HFF-Myc (cell line): ENCODE measurements at regions not wholly inside any gene's neighbourhood (a gene's known extent, or its start where the extent isn't known, plus 50 kb on each side); places are given as distances from the start of the nearest gene placed in this dataset.

Source experiments
- DNase-seq: peaks from one replicate; pipeline ENCODE4 v3.0.0-alpha.2; 2011; ENCODE audit warnings: low read depth; ENCODE audit errors: extremely low read depth
- H3K4me3 ChIP-seq: replicated peaks from 2 replicates; pipeline ENCODE4 v1.5.1; 2011; ENCODE audit warnings: low read depth, mild to moderate bottlenecking, control low read depth, low read length
- CTCF ChIP-seq: IDR thresholded peaks from 2 replicates; pipeline ENCODE4 v1.5.1; 2012; ENCODE audit warnings: mild to moderate bottlenecking, low read depth, low read length, control low read depth; ENCODE audit errors: missing control alignments

GRCh38 chr11:96755752-96756151 is 365.9 kb downstream of the JRKL start:
- TF ChIP-seq CTCF = no peak
- H3K4me3 ChIP-seq = no peak overlapping the region
- DNase-seq = no peak

GRCh38 chr11:96758957-96759356 is 369.1 kb downstream of the JRKL start:
- DNase-seq = no peak
- H3K4me3 ChIP-seq = no peak overlapping the region
- TF ChIP-seq CTCF = no peak

- no peak overlapping the region for H3K4me3 ChIP-seq
- no peak for TF ChIP-seq CTCF
- no peak for DNase-seq
These were observed 370.5 kb downstream of the JRKL start for GRCh38 chr11:96760306-96760705.

GRCh38 chr11:96760815-96761214 is 371.0 kb downstream of the JRKL start:
- no peak for DNase-seq
- no peak overlapping the region for H3K4me3 ChIP-seq
- no peak for TF ChIP-seq CTCF

GRCh38 chr11:96761451-96761850 is 371.6 kb downstream of the JRKL start:
- H3K4me3 ChIP-seq = no peak overlapping the region
- TF ChIP-seq CTCF = no peak
- DNase-seq = no peak

GRCh38 chr11:96763244-96763643 is 373.4 kb downstream of the JRKL start:
- no peak overlapping the region for H3K4me3 ChIP-seq
- TF ChIP-seq CTCF = no peak
- no peak for DNase-seq

- no peak for DNase-seq
- TF ChIP-seq CTCF = no peak
- no peak overlapping the region for H3K4me3 ChIP-seq
These were observed 388.5 kb downstream of the JRKL start for GRCh38 chr11:96778272-96778671.
